Liver (tissue), 3 donors: ENCODE measurements at regions not wholly inside any gene's neighbourhood (a gene's known extent, or its start where the extent isn't known, plus 50 kb on each side); places are given as distances from the start of the nearest gene placed in this dataset.

Experiments
- EGR1 ChIP-seq, 2 donors: IDR thresholded peaks; 2 replicates each; pipeline ENCODE4 v1.6.1; 2016 to 2018; ENCODE audit warnings: antibody characterized with exemption in 2 of 2, low read depth in 2 of 2
- TAF1 ChIP-seq: conservative IDR thresholded peaks from 2 replicates; pipeline ENCODE4 v1.6.1; 2016; ENCODE audit warnings: antibody characterized with exemption, mild to moderate bottlenecking
- TF ChIP-seq, protein P1 (sequence below): fragments of 150-350 bp; IDR thresholded peaks from 2 replicates; pipeline ENCODE4 v1.5.1; 2017; ENCODE audit warnings: improper control_type of control experiment, low read depth, low read length; ENCODE audit not compliant: missing input control
- donor health status: healthy.
- donor health status: healthy.

DNA sequence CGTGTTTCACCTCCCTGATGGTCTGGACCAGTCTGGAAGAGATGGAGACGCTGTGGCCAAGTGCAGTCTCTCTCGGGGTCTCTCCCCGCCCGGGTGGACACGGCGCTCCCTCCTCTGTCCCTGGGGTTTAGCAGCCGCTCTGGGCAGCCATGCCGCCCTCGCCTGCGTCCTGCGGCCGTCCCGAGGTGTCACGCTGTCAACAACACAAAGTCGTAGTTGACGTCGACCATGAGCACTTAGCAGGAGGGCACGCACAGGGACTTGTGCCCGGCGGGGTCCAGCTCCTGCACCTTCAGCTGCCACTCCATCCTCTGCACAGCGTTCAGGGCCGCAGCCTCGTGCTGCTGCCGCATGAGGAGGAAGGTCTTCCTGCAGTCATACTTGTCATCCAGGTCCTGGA lies 368.9 kb downstream of the CDH9 start:
- TF ChIP-seq, protein P1, sequence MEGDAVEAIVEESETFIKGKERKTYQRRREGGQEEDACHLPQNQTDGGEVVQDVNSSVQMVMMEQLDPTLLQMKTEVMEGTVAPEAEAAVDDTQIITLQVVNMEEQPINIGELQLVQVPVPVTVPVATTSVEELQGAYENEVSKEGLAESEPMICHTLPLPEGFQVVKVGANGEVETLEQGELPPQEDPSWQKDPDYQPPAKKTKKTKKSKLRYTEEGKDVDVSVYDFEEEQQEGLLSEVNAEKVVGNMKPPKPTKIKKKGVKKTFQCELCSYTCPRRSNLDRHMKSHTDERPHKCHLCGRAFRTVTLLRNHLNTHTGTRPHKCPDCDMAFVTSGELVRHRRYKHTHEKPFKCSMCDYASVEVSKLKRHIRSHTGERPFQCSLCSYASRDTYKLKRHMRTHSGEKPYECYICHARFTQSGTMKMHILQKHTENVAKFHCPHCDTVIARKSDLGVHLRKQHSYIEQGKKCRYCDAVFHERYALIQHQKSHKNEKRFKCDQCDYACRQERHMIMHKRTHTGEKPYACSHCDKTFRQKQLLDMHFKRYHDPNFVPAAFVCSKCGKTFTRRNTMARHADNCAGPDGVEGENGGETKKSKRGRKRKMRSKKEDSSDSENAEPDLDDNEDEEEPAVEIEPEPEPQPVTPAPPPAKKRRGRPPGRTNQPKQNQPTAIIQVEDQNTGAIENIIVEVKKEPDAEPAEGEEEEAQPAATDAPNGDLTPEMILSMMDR, result no peak
- no peak for TF ChIP-seq TAF1
- no peak for TF ChIP-seq EGR1 (IDR thresholded peaks at IDR 0.05; ENCODE audit: low read depth in 2 of 2)
